HG03558 (cell line): ENCODE measurements at regions not wholly inside any gene's neighbourhood (a gene's known extent, or its start where the extent isn't known, plus 50 kb on each side); places are given as distances from the start of the nearest gene placed in this dataset.

Source experiments
- ATAC-seq: cut with Tn5 transposase; IDR thresholded peaks from one replicate; pipeline ENCODE4 v1.9.1; 2021; ENCODE audit warnings: moderate number of reproducible peaks; ENCODE audit not compliant: unreplicated experiment; ENCODE audit errors: extremely low read depth

GRCh38 chr2:21279525-21279924 is 155.8 kb downstream of the TDRD15 start:
- no peak for ATAC-seq

GRCh38 chr2:21280793-21281192 is 157.0 kb downstream of the TDRD15 start:
- no peak for ATAC-seq

DNA sequence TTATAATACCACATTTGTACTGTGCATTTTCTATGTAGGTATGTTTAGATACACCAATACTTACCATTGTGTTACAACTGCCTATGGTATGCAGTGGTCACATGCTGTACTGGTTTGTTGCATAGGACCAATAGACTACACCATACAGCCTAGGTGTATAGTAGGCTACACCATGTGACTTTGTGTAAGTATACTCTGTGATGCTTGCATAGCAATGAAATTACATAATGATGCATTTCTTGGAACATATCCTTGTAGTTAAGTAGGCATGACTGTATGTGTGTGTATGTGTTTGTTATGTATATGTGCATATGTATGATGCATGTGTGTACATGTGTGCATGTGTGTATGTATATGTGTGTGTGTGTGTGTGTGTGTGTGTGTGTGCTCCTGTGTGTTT is 157.6 kb downstream of the TDRD15 start:
- no peak for ATAC-seq

DNA sequence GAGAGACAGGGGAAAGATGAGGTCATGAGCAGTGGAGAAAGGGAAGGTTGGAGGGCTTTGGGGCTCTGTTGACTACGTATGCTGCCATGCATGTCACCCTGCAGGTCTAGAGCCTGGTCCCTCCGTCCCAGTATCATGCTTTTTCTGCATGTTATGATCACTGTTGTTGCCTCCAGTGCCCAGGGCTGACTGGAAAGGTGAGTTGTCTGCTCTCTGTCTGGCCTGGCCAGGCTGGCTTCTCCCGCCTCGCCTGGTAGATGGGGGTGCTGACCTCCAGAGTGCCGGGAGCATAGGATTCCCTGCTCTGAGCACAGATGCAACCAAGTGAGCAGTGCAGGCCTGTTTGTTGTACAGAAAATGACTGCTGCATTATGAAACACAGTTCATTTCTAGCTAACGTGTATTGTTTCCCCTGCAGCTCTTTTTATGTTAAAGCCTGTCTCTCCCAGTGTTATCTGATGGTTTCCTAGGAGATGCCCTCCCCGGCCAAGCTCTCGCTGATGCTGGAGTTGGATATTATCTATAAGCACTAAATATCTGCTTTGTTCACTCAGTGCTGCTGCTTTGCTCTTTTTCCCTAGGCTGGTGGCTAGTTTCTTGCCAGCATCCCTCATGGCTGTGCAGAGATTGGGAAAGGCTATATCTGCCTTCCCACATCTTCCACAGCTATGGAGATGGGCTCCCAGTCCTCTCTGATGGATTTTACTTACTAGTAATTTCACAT is 158.2 kb downstream of the TDRD15 start:
- no peak for ATAC-seq

DNA sequence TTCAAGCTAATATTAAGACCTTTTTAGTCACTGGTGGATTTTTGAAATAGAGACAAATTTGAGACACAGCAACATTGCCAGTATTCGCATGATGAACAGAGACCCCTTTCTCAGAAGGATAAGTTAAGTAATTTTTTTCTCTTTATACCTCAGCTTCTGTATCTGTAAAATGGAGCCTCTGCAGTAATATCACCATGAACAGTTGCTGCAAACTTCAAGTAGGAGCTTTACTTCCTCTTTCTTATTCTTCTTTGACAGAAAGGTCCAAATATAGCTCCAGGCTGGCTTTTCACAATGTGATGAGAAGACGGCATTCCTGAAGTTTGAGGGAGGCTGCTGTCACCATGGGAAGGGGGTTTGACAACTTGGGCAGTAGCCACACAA is 158.7 kb downstream of the TDRD15 start:
- no peak for ATAC-seq

DNA sequence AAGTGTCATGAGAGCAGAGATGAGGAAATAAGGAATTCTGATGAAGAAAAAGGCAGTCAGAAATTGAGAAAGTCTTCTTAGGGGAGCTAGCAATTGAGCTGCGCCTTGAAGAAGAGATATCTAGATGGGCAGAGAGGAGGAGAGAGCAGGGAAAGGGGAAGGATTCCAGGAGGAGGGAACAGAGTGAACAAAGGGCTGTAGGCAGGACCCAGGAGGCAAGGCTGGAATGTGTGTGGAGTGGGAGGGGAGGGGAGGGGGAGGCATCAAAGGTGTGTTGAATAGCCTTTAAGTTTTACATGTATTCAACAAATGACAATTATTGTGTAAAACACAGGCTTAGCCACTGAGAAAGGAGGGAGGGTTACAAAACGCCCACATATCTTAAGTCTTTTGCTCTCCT is 164.5 kb downstream of the TDRD15 start:
- ATAC-seq, result no peak

DNA sequence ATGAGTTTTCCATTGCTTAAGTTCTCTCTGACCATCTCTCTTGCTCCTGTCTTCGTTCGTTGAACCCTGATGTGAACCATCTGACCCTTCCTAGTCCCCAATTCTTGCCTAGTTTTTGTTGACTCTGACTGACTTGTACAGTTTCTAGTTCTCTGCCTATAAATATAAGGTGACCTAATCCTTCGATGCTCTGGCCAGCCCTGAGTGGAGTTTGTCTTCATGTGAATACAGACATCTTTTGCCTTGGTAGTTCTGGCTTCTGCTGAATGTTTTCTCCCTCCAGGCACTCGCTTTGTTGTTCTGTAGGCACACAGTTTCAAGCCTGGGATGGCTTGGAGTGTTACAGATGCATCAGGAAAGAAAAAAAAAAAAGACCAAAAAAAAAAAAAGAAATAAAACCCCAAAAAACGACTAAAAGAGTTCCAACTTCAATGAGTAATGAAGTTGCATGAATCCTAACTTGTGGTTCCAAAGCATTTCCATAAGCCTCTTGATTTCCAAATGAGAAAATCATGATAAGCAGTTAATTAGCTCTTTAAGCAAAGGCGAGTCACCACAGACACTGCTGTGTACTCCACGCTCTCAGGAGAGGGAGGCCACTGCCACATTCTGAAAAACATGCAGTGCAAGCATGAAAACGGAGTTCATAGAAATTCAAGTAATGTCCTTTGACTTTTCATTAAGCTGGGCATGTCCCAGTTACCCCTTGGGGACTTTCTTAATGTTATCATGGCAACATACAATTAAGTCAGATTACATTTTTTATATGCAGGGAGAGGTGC is 165.2 kb downstream of the TDRD15 start:
- no peak for ATAC-seq

GRCh38 chr2:21289551-21289950 is 165.8 kb downstream of the TDRD15 start:
- ATAC-seq, result no peak

GRCh38 chr2:21289989-21290388 is 166.2 kb downstream of the TDRD15 start:
- no peak for ATAC-seq

DNA sequence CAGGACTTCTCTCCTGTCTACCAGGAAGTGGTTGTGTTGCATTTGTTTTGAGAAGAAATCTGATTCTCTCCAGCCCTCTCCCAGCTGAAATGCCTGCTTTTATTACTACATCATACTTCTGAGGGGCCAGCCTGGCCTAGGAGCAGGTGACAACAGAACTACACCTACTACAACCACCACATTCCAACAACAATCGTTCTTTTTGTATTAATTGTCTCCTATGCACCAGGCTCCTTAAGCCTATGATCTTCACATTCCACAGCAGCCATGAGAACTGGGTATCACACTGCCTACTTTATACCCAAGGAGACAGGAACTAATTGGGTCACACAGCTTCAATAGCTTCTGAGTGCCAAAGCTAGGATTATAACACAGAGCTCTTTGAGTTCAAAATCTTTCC is 167.7 kb downstream of the TDRD15 start:
- ATAC-seq, result no peak

DNA sequence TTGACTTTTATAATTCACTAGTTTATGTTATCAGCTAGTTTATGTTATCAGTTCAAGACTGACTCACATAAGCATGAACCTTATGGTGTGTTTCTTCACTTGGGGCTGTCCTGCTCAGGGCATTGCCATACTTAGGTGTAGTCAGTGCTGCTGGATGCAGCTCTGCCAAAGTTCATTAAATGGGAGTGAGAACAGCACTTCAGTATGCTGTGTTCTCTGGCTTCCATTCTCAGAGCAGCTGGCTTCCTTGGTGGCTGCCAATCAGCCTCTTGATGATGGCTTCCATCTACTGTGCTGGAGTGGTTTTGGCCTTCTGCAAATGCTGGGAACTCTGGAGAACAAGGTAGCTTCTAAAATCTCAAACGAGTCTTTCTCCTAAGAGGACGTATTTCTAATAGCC is 170.7 kb downstream of the TDRD15 start:
- no peak for ATAC-seq

- ATAC-seq, result no peak
Measured at GRCh38 chr2:21299411-21299810, 175.6 kb downstream of the TDRD15 start.

GRCh38 chr2:21301871-21302455 is 178.2 kb downstream of the TDRD15 start:
- ATAC-seq, result no peak

GRCh38 chr2:21303876-21304275 is 180.1 kb downstream of the TDRD15 start:
- ATAC-seq, result no peak

DNA sequence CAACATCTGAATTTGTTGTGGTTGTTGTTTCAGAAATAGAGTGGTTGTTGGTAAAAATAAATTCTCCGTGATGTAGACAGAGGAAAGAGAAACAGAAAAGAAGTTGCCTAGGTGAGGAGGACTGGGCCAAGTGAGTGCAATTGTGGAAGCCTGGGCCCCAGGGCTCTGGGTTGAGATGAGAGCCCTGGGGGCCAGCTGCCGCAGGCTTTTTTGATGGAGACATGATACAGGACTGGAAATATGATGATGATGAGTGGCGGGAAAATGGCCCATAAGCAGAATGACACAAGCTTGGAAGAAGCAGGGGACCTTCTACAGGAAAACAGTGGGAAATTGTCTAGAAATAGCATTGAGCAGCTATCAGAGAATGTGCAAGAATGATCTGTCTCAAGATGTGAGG is 181.8 kb downstream of the TDRD15 start:
- no peak for ATAC-seq

DNA sequence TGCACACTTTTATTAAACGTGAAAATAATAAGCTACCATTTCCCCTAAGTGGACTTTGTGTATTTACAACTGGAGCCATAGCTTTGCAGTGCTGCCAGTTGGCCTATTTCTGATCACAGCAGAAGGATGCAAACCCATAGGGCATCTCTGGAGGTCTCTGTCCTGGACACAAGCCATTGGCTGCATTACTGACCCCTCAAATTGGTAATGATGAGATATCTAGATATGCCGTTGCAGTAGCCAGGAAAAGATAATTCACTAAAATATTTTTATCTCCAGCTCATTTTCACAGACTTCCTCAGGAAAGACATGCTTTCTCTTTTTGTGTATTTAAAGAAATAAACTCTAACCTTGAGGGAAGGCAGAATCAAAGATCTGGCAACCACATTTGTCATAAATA is 182.5 kb downstream of the TDRD15 start:
- ATAC-seq, result no peak

GRCh38 chr2:21307037-21307436 is 183.3 kb downstream of the TDRD15 start:
- ATAC-seq, result no peak

DNA sequence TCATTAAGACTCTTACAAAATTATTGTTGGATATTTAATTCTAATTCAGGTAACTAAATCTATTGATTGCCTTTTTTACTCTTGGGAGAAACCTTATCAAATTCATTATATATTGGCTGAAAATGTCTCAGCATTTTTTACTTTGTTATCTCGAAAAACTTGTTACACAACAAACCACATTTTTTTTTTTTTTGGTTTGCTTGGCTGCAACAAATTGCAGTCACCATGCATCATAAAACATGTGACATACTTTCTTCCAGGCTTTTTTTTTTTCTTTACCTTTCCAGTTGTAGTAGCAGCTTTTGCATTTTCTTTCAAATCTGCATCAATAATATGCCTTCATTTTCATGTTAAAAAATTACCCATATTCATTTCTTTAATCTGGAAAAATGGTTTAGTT is 186.7 kb downstream of the TDRD15 start:
- no peak for ATAC-seq

DNA sequence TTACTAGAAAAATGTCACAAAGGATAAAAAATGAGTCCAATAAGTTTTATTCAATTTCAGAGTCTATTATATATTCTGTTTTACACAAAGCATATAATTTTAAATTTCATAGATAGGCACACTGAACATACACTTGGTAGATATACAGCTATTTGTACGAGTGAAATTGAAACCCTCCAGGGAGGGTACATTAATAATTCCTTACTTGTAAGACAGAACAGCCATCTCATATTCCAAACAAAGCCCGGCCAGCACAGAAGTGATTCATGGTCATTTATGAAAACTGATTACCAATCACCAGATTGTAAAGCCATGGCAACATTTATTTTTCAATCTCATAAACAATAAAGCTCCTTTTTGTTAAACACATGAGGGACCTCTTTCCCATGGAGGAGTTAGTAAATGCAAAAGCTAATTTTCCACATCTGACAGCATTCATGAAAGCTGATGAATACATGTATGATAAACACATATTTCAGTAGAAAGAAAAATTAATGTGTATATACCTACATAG is 190.6 kb downstream of the TDRD15 start:
- ATAC-seq, result no peak

- no peak for ATAC-seq
Measured at GRCh38 chr2:21317131-21317530, 193.4 kb downstream of the TDRD15 start.

- no peak for ATAC-seq
Measured at GRCh38 chr2:21318263-21318662, 194.5 kb downstream of the TDRD15 start.
